ENCODE measurements at regions not wholly inside any gene's neighbourhood (a gene's known extent, or its start where the extent isn't known, plus 50 kb on each side); places are given as distances from the start of the nearest gene placed in this dataset.

DNA sequence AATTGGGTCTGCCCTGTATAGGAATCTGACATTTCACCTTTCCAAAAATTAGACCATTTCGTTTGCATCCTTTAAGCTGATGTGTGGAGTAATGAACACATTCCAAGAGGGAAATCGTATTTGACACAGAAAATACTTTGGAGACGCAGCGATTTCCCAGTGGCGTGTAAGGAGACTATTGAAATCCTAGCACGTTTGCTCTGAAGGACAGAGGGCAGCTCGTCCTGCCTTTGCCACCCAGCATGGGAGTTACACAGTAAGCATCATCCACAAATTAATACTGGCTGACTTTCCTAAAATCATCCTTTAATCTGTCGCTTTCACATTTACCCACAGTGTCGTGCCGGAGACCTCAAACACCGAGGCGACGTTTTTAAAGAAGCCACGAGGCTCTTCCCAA, 925.9 kb upstream of the EEF2KMT start:
- DNase-seq: no peak

DNA sequence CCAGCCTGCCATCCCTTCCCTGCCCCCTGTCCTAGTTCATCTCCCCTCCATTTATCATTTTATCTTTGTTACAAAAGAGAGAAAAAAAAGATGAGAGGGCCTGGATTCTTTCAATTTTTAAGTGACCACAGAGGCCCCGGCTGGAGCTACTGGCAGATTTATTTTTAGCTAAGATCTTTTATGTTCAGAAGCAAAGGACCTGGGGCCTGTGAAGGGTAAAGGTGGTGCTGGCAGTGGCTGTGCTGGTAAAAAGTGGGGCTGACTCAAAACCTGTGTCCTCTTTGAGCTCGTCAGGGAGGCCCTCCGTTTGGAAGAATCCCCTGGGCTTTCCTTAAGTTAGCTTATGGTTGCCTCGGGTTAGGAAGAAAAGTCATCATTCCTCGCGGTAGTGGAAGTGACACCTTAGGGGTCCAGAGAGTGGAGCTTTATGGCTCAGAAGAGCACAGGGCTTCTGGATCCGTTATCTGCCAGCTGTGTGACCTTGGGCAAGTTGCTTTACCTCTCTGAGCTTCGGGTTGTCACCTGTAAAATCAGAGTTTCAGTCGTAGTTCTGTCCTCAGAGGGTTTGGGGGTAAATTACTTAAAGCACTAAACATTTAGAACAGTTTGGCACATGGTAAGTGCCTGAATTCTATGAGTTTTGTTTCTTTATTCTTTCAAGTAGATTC, 923.8 kb upstream of the EEF2KMT start:
- no peak for DNase-seq

DNA sequence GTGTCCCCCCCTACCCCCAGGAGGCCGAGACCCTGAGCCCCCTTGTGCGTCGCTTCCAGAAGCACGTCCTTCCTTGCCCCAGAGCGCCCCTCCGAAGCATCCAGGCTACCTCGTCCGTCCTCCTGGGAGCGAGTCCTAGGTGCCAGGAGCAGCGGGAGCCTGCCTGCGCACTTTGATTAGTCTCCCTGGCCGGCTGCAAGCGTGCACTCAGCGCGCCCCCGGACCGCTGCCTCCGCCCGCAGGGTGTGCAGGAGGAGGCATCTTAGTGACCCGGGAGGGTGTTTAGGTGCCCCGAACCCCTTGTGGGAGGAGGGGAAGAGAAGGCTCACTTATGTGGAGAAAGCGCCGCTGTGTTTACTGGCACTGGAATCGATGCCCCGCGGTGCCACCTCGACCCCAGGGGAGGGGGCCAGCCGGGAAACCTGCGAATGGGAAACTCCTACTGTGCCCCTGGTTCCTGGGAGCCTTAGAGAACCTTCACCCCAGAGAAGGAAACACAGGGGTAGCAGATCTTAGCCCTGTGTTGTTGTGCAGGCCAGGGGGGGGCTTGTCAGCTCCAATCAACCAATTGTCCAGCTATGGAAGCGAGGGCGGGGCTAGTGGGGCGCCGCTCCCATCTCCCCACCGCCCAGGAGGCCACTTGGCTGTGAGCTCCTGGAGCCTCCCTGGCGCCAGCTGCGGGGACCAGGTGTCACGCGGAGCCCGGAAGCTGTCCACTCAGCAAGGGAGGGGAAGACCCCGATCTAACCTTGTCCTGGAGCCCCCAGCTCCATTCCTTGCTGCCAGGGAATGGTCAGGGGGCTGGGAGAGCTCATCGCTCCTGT, 922.8 kb upstream of the EEF2KMT start:
- DNase-seq: no peak

DNA sequence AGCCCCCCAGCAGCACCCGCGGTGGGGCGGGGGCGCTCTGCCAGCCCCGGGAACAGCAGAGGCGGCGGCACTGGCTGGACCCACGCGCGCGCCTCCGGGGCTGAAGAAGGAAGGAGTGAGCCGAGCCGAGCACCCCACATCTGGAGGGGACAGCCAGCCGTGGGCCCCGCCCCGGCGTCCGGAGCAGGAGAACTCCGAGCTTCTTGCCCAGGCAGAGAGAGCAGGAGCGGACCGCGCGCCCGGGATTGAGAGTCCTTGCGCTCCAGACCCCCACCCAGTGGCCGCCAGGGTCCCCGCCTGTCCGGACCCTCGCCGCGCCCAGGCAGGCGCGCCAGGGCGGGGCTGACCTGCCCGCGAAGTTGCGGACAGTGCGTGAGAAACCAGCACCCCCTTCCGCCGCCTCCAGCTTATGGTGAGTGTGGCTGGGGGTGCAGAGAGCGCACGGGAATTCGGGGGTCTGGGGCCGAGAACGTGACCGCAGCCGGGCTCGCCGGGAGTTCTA, 921.9 kb upstream of the EEF2KMT start:
- no peak for DNase-seq

DNA sequence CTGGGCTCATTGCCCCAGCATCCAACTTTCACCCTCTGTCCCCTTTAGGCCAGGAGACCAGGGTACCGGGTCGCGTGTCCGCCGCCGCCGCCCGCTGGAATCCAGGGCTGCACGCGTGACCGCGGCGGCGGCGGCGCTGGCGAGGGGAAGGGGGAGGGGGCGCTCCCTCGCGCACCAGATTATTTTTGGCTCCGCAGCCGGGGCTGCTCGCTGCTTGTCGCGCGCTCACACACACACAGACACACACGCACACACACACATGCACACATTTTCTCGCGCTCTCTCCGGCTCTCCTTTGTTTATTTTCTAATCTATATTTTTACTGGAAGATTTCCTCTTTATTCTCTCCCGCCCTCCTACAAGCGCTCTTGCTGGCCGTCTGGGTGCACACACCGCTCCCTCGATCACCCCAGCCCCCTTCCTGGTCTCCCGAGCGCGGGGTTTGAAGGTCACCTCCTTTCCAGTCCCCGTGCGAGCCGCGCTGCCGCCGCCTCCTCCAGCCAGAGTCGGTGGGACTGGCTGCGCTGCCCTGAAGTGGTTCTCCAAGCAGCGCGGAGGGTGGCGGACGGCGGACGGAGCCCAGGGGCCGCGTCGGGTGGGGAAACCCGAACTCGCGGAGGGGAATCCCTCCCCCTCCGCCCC, 921.4 kb upstream of the EEF2KMT start:
- no peak for DNase-seq

GRCh38 chr16:6016530-6017184, 919.1 kb upstream of the EEF2KMT start:
- DNase-seq: no peak

DNA sequence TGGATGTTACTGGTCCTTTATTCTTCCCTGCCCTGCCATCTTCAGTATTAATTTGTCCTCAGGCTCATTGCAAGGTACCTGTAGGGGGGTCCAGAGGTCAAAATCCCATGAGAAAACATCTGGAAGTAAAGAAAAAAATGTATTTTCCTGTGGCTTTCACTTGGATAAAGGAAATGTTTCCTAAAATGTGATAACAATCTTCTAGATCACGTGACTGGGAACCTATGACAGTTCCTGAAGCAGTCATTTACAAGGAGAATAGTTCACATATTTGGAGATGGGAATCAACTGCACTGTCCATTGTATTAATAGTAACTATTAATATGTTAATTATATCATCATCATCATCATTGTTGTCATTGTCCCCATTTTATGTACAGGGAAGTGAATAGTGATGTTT, 915.1 kb upstream of the EEF2KMT start:
- DNase-seq: no peak

DNA sequence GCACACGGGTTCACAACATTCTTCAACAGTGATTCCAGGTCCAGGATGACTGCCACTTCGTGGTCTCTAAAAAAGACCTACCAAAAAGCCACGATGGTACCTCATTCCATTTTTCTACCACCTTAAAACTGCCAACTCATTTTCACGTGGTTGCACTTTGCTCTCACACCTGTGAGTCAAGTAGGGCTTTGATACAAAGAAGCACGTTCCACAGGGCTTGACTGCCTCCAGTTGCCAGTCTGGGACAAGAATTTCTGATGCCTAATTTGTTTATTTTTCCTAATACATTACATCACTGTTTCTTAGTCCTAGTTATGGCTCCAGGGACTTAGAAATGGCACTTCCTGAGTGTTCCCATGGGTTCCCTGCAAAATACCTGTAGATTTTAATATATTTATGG, 911.6 kb upstream of the EEF2KMT start:
- DNase-seq: no peak

DNA sequence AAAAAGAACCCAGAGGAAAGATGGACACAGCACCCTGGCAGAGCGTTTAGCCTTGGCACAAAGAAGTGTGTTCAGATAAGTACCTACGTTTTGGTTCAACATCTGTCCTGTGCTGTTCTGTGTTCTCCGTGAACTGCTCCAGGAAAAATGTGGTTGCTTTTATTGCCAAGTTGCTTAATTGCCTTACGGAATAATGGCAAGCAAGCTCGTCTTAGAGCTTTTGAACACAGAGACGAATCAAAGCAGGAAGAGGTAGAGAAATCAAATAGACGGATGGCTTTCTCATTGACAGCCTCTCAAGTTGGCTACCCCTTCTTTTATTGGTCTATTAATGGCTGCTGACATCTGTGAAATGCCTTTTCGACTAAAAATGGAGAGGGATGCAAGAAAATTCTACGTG, 911.1 kb upstream of the EEF2KMT start:
- no peak for DNase-seq

GRCh38 chr16:5993356-5993755, 895.8 kb upstream of the EEF2KMT start:
- DNase-seq: no peak

DNA sequence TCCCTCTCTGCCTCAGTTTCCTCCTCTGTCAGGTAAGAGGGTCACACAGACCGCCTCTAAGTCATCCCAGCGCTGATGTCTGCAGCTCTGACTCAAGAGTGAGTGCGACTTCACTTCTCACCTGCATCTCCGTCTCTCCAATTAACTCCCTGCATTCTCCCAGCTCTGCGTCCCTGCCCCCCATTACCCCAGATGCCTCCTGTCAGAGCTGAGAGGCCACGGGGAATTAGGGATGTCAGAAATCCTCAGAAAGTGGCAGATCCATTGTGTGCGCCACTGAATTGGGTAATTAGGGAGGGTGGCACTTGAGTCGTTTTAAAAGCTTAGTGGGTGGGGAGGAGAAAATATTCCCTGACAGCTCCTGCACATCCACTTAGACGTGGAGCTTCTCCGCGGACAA, 885.4 kb upstream of the EEF2KMT start:
- no peak for DNase-seq

DNA sequence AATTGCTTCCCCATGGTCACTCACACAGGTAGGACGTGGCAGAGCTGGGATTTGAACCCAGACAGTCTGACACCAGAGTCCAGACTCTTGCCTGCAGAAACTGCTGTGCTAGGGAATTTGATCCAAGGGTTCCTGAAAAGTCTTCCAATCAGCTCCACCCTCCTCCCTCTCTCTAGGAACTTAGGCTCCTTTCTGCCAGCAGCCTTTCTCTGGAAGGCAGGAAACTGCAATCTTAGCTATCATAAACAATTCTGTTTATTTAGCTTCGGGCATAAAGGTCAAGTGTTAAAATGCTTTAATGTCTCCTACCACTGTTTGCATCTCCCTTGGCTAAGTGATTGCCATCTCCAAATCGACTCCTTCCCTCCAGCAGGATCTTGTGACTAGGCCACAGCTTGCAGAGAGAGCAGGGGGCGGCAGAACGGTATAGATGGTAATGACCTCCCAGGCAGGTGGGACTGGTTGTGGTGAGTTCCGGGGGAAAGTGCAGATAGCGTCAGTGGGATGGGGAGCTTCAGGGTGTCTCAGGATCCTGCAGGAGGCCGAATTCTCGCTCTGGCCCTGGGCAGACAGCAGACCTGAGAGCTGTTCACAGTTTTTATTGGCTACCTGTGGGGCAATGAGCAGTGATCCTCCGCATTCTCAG, 882.4 kb upstream of the EEF2KMT start:
- no peak for DNase-seq

DNA sequence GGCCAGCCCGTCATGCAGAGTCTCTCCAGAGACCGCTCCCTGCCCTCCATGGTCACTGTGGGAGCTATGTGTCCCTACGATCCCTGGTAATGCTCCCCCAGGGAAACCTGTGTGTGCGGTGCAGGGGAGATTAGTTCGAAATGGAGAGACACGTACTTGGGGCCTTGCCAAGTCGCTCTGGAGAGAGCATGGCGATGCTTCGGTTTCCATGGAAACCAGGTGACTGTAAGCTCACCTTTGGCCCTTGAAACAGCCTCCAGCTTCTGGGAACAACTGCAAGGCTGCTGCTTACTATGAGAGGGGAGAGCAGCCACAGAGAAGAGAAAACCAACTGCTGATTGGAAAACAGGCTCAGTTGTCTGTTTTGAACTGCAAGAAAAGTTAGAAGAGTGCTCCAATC, 879.7 kb upstream of the EEF2KMT start:
- no peak for DNase-seq

DNA sequence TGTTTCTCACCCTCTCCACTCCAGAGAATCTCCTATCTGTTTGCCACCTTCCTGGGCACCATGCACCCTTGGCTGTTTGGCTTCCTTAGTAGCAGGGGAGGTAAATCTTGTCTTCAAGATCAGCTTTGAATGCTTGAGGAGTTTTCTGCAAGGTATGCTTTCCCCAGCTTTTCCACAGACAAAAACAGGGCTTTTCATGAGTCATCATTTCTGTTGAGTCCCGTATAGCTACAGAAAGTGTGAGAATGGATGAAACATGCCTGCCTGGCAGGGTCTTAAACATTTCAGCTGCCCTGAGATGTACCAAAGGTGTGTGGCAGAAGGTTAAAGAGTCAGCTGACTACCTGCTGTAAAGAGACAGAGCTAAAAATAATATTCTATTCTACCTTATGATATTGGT, 875.2 kb upstream of the EEF2KMT start:
- DNase-seq: no peak

- no peak for DNase-seq
Measured at GRCh38 chr16:5971924-5972323, 874.3 kb upstream of the EEF2KMT start.

DNA sequence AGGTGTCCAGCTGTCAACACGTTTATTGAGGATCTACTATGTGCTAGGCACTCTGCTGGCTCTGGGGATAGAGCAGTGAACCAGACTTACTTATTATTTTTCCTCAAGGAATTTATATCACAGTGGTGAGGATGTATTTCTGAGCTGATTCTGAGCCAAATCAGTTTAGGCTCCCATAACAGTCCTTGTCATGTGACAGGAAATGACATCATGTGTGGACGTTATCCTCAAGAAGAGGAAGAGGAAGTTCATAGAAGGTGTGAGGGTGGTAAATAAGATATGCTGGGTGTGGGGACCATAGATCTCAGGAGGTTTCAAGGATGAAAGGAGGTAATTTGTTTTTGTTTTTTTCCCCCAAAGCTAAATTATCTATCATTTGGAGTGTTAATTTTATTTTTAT, 873.5 kb upstream of the EEF2KMT start:
- DNase-seq: no peak

DNA sequence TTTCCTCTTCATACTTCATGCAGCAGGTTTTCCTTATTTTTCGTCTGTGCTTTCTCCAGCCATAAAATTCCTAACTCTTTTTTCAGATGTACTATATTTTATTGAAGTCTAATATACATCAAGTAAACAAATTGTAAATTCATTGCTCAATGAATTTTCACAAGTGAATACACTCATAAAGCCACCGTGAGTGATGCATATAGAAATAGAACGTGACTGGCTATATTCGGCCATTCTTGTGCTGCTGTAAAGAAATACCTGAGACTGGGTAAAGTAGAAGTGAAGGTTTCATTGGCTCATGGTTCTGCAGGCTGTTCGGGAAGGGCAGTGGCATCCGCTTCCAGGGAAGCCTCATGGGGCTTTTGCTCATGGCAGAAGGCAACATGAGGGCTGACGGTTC, 868.4 kb upstream of the EEF2KMT start:
- DNase-seq: no peak

- no peak for DNase-seq
Measured at GRCh38 chr16:5965321-5965720, 867.7 kb upstream of the EEF2KMT start.

DNA sequence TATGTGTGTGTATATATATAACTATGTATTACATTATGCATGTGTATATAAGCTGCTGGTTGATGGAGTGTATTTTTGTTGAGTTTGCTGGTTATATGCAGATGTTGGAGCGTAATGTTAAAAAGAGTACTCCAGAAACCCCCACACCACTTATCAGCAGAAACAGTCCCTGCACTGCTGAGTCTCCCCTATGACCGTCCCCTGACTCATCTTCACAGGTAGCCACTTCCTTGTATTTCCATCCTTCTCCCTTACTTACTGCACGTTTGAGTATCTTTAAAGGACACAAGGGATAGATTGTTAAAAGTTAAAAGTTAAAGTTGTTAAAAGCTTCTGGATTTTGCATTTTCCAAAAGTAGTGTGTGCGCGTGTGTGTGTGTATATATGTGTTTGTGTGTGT, 853.9 kb upstream of the EEF2KMT start:
- no peak for DNase-seq

DNA sequence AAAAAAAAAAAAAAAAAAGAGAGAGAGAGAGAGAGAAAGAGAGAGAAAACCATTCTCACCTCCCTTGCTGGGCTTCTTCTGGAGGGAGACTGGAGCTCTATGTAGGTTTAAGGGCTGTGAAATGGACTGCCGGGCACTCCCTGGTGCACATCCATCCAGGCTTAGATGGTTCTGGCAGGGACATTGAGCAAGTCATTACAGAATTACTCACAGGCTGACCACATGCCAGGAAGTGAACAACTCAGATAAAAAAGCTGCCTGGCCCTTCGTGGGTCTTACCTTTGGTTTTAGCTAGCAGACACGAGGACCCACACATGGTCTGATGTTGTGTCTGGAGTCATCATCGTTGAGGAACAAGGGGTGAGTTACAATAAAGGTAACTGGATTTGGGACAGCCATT, 847.4 kb upstream of the EEF2KMT start:
- no peak for DNase-seq

DNA sequence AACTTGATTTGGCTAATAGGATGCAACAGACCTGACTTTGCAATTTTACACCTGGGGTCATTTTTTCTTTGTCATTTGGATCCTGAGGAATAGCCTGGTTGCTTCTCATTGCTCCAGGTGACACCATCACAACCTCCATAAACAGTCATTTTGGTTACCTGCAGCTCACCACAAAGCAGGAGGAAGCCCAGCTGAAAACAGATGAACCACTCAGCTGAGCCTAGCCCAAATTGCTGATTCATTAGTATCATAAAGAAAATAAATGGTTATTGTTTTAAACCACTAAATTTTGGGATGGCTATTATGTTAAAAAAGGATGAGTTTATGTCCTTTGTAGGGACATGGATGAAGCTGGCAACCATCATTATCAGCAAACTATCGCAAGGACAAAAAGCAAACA, 841.0 kb upstream of the EEF2KMT start:
- no peak for DNase-seq

- no peak for DNase-seq
Measured at GRCh38 chr16:5932906-5933305, 835.3 kb upstream of the EEF2KMT start.

GRCh38 chr16:5928476-5929065, 831.0 kb upstream of the EEF2KMT start:
- no peak for DNase-seq

Data from CD4-positive, alpha-beta T cell treated with Interleukin-21 for 1 hour (primary cell).